A673 (cell line): ENCODE measurements at regions not wholly inside any gene's neighbourhood (a gene's known extent, or its start where the extent isn't known, plus 50 kb on each side); places are given as distances from the start of the nearest gene placed in this dataset.

Source experiments
- EZH2 ChIP-seq: fragments of 200-600 bp; sonication (generic); IDR thresholded peaks from 2 replicates; pipeline ENCODE4 v1.6.1; 2017; ENCODE audit warnings: borderline replicate concordance, low read depth, mild to moderate bottlenecking, mixed read lengths, antibody characterized with exemption, low read length; ENCODE audit not compliant: poor library complexity, severe bottlenecking
- TF ChIP-seq, protein P1 (sequence below): fragments of 300-800, 200-600 bp; sonication (generic); conservative IDR thresholded peaks from 2 replicates; pipeline ENCODE4 v1.5.1; 2017; ENCODE audit warnings: low read depth, mild to moderate bottlenecking, antibody characterized with exemption, low read length, moderate library complexity, mixed read lengths

GRCh38 chr11:128198216-128198772 lies 389.1 kb downstream of the ETS1 start:
- TF ChIP-seq EZH2: no peak
- TF ChIP-seq, protein P1, sequence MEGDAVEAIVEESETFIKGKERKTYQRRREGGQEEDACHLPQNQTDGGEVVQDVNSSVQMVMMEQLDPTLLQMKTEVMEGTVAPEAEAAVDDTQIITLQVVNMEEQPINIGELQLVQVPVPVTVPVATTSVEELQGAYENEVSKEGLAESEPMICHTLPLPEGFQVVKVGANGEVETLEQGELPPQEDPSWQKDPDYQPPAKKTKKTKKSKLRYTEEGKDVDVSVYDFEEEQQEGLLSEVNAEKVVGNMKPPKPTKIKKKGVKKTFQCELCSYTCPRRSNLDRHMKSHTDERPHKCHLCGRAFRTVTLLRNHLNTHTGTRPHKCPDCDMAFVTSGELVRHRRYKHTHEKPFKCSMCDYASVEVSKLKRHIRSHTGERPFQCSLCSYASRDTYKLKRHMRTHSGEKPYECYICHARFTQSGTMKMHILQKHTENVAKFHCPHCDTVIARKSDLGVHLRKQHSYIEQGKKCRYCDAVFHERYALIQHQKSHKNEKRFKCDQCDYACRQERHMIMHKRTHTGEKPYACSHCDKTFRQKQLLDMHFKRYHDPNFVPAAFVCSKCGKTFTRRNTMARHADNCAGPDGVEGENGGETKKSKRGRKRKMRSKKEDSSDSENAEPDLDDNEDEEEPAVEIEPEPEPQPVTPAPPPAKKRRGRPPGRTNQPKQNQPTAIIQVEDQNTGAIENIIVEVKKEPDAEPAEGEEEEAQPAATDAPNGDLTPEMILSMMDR: no peak
